SK-N-SH (cell line): ENCODE measurements at regions not wholly inside any gene's neighbourhood (a gene's known extent, or its start where the extent isn't known, plus 50 kb on each side); places are given as distances from the start of the nearest gene placed in this dataset.

Source experiments
- EP300 ChIP-seq, 2 experiments: IDR thresholded peaks; 2 replicates each; pipeline versions ENCODE4 v1.4.0 to v1.6.1; 2012; ENCODE audit warnings: borderline replicate concordance in 1 of 2, low read depth in 1 of 2, low read length in 1 of 2
- EZH2phosphoT487 ChIP-seq: fragments of 200-600 bp; sonication (generic); IDR thresholded peaks from 2 replicates; pipeline ENCODE4 v1.6.1; 2017; ENCODE audit warnings: low read depth, mixed run types, mild to moderate bottlenecking, antibody characterized with exemption, moderate library complexity, borderline replicate concordance
- MXI1 ChIP-seq: IDR thresholded peaks from 2 replicates; pipeline ENCODE4 v1.6.1; 2012; ENCODE audit warnings: mild to moderate bottlenecking, low read depth, low read length, improper control_type of control experiment
- RFX5 ChIP-seq: IDR thresholded peaks from 2 replicates; pipeline ENCODE4 v1.6.1; 2012; ENCODE audit warnings: mild to moderate bottlenecking, improper control_type of control experiment, low read length
- TF ChIP-seq, protein P1 (sequence below): IDR thresholded peaks from 2 replicates; pipeline ENCODE4 v1.4.0; 2012; ENCODE audit warnings: low read depth
- TF ChIP-seq, protein P2 (sequence below): fragments of 150-350 bp; IDR thresholded peaks from 2 replicates; pipeline ENCODE4 v1.6.1; 2016; ENCODE audit warnings: mild to moderate bottlenecking, low read depth, low read length

DNA sequence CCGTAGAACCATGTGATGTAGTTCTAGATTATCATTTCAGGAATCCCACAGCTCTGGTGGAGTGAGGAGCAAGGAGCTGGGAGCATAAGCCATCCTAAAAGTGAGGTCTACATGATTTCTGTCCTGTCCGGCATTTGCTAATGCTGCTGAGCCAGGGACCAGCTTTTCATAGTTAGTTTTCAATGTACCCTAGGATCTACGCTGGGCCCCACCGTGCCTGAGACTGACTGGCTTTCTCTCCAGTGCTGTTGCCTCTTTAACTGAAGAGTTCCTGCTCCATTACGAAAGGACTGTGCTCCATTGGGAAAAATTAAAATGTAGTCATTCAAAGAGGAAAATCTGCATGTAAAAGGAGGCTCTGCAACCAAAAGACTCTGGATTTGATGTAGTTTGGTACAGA lies 634.8 kb downstream of the DMRTA1 start:
- TF ChIP-seq EZH2phosphoT487 (no peak), MXI1 (no peak), EP300 (IDR thresholded peaks at IDR 0.05; ENCODE audit: borderline replicate concordance in 1 of 2, low read depth in 1 of 2, low read length in 1 of 2) (no peak), RFX5 (no peak)
- TF ChIP-seq, protein P1, sequence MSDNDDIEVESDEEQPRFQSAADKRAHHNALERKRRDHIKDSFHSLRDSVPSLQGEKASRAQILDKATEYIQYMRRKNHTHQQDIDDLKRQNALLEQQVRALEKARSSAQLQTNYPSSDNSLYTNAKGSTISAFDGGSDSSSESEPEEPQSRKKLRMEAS: no peak
- TF ChIP-seq, protein P2, sequence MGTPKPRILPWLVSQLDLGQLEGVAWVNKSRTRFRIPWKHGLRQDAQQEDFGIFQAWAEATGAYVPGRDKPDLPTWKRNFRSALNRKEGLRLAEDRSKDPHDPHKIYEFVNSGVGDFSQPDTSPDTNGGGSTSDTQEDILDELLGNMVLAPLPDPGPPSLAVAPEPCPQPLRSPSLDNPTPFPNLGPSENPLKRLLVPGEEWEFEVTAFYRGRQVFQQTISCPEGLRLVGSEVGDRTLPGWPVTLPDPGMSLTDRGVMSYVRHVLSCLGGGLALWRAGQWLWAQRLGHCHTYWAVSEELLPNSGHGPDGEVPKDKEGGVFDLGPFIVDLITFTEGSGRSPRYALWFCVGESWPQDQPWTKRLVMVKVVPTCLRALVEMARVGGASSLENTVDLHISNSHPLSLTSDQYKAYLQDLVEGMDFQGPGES: no peak
